ENCODE measurements at regions not wholly inside any gene's neighbourhood (a gene's known extent, or its start where the extent isn't known, plus 50 kb on each side); places are given as distances from the start of the nearest gene placed in this dataset.

DNA sequence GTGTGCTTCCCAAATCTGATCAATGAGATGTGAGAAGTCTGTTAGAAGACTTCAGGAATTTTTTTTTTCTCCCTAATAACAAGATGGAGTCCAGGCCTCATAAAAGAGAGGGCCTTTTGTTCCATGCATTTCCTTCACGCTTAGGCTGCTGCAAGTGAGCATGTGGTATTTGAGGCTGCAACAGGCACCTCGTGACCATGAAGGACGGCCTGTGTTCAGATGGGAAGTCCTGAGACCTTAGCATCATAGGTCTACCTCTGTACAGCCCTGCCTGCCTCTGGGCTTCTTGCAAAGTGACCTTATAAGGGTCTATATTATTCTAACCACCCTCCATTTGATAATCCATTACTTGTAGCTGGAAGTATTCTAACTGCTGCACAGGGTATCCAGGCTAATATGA lies 86.6 kb downstream of the BOD1 start:
- DNase-seq (ENCODE audit: low read depth in 2 of 2): no peak

DNA sequence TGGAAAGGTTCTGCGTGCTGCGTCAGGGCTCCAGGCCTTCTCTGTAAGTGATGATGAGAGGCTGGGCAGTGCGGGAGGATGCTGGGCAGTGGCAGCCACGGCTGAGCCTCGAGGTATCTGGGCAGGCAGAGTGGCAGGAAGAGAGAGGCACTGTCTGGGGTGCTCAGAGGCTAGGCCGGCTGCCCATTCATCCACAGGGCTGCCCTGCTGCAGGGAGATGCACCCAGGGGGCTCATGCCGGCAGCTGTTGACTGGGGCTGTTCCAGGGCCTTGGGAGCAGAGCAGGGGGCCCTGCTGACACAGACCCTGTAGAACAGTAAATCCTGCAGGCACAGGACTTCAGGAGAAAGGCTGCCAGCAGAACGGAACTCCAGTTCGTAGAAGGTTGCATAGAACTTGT lies 88.8 kb downstream of the BOD1 start:
- no peak for DNase-seq (ENCODE audit: low read depth in 2 of 2)

DNA sequence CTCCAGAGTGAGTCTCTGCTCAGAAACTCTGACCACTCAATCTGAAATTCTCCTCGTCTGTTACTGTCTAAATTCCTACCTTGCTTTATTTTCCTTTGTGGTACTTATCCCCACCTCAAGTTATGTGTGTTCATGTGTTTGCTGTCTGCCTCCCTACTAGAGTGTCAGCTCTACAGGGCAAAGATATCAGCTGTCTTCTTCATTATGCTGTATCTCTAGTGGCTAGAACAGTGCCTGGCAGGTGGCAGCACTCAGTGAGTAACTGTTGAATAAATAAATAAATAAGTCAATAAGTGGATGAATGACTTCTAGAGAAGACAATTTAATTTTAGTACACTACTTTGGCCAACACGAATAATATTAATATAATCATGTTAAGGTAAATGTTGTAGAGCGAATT lies 92.3 kb downstream of the BOD1 start:
- no peak for DNase-seq (ENCODE audit: low read depth in 2 of 2)

DNA sequence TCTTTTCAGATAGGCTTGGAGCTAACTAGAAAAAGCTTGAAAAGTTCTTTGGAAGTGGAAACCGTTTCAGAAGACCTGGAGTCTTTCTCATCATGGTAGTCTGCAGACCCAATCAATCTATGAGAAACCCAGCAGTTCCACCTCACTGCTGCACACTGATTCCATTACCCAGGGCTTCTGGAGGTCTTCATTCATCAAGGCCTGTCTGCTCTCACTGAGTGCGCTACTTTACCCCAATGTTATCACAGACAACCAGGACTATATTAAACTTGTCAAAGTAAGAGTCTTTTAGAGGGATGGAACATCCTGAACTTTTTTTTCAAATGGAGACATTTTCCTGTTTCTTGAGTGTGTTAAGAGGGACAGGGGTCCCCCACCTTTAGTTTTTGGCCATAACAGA lies 93.1 kb downstream of the BOD1 start:
- no peak for DNase-seq (ENCODE audit: low read depth in 2 of 2)

DNA sequence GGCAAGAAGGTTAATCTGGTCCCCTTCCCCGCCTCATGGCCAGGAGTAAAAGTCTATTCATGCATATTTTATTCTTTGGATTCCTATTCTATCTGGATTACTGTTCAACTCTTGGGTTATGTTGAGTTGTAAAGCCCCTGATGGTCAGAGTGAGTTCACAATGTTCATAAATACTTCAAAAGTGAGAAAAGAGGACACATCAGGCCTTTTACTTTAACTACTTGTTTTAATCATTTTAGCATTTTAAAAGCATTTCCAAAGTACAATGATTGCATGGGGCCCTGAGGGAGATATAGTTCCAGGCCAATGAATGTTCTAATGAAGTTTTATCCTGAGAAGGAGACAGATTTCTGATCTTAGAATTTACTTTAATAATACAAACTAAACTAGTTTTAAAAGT lies 93.9 kb downstream of the BOD1 start:
- no peak for DNase-seq (ENCODE audit: low read depth in 2 of 2)

DNA sequence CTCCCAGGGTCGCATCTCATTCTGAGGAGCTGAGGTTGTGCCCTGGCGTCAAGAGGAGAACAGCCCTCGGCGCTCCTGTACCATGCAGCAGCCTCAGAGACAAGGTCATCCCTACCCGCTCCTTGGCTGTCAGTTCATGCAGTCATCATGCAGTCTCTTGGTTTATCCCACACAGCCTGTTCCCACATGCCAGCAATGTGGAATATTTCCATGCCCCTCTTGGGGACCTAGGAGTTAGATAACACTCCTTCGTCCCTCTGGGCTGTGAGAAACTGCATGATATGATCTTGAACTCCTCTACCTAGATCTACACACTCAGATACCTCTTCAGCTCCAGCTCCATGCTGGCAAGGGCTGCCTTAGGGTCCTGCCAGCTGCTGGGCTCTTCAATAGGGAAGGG lies 97.6 kb downstream of the BOD1 start:
- DNase-seq (ENCODE audit: low read depth in 2 of 2): no peak

DNA sequence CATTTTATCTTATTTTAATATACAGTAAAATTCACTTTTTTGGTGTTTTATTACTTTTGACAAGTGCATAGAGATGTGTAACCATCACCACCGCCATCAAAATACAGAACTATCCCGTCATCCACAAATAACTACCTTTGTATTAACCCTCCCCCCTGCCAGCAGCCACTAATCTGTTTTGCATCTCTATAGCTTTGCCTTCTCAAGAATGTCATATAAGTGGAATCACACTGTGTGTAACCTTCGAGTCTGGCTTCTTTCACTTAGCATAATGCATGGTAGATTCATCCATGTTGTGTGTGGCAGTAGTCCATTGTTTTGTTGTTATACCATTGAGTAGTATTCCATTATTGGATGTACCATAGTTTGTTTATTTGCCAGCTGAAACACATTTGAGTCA lies 98.8 kb downstream of the BOD1 start:
- DNase-seq (ENCODE audit: low read depth in 2 of 2): no peak

DNA sequence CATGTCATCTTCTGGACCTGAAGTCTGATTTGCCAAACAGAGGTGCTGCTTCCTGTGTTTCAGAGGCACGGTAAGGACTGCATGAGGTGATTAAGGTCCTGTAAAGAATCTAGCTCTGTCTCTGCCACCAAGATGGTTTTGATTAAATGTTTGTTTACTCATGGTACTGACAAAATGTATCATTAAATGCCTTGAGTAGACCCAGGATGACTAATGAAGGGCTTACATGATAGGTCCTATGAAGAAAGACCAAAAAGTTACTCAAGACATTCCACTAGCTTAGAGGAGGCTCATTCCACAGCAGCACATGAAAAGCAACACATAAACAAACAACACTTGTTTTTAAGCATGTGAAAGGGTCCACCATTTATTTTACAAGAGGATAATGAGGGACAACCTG lies 100.9 kb downstream of the BOD1 start:
- no peak for DNase-seq (ENCODE audit: low read depth in 2 of 2)

DNA sequence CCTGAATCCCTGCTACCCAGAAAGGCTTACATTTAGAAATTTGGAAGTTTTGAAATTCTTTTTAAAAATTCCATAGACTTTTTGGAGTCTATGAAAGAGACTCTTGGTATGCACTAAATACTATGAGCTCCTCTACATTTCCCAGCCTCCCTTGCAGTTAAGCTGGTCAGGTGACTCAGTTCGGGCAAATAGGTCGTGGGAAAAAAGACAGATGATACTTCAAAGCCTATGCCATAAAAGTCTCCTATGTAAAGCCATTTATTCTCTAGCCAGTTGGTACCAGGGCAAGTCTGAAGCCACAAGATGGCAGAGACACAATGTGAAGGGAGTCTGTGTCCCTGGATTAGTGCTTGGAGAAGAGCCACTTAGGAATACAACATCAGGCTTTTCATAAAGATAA lies 101.8 kb downstream of the BOD1 start:
- no peak for DNase-seq (ENCODE audit: low read depth in 2 of 2)

DNA sequence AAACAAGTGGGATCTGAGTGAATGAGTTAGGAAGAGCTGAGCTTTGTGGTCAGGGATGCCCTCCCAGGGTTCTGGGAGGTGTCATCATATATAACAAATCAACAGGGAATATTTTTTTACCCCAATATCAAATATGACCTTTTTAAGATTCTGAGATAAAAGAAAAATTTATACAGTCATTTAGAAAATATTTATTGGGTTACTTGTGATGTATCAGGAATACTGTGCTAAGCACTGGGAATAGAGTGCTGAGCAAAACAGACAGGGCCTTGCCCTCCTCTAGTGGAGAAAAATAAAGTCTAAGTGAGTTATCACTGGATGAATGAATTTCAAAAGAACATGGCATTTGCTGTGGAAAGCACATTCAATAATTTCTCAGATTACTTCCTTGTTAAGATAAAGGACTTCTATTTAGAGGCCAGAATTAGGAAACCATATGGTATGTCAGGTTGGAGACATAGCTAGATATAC lies 102.9 kb downstream of the BOD1 start:
- no peak for DNase-seq (ENCODE audit: low read depth in 2 of 2)

DNA sequence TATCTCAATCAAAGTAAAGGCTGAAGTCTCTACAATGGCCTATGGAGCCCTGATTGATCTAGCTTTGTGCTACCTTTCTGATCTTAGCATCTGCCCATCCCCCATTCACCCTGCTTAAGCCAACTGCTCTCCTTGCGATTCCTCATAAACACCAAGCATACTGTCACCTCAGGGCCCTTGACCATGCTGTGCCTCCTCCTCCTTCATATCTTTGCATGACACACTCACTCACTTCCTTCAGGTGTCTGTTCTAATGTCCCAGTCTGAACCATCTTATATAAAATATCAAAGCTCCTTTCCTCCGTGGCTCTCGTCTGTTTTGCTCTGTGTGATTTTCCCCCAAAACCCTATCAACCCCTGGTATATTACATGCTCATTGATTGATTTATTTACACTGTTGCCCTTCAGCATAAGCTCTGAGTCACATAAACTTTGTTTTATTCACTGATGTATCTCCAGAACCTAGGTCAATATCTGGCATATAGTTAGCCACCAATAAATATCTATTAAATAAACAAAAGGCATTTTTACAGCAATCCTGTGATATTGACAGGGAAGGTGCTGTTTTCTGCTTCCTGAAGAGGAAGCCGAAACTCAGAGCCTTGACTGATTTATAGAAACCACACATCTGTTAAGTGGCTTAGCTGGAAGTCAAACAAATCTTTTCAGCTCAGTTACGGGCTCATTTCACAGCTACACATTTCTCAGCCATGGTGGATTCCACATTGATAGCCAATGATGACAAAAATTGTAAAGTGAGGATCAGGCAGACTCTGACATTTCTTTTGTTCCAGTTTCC lies 103.6 kb downstream of the BOD1 start:
- DNase-seq (ENCODE audit: low read depth in 2 of 2): no peak

DNA sequence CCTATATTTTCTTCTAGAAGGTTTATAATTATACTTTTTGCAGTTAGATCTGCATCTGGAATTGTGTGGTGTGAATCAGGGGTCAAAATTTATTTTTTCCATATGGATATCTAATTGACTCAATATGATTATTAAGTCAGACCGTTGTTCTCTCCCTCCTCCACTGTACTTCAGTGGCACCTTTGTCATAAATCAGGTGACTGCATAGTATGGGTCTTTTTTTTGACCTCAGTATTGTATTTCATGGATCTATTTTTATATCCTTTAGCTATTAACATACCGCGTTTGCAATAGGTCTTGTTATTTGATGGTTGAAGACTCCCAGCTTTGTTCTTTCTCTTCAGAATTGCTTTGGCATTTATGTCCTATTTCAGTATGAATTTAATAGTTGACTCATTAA lies 107.4 kb downstream of the BOD1 start:
- DNase-seq (ENCODE audit: low read depth in 2 of 2): no peak

DNA sequence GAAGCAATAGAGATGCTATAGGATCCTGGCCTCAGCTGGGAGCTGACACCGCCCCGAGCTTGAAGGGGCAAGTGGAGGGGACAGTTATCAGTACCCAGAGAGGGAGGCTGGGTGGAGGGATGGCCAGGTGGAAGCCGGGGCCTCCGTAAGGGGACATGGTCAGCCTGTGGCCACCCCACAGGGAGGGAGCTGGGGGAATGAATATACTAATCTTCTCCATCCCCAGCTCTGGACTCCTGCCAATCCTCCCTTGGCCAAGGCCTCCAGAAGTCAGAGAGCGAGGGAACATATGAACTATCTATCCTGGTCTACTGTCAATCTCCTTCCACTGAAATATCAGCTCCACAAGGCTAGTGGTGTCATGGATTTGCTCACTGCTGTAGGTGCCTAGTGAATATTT lies 109.3 kb downstream of the BOD1 start:
- DNase-seq (ENCODE audit: low read depth in 2 of 2): no peak

DNA sequence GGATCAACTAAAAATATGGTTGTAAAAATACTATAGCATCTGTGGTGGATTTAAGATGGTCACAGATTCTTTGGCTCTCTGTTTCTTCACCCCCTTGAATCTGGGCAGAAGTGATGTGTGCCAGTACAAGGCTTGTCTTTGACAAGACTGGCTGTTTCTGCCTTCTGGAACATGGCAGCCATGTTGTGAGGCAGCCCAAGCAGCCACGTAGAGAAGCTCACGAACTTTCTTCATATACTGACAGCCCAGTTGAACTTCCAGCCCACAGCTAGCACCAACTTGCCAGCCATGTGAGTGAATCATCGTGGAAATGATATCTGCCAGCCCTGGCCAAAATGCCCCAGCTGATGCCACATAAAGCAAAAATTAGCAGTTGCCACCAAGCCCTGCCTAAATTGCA lies 110.8 kb downstream of the BOD1 start:
- DNase-seq (ENCODE audit: low read depth in 2 of 2): no peak

DNA sequence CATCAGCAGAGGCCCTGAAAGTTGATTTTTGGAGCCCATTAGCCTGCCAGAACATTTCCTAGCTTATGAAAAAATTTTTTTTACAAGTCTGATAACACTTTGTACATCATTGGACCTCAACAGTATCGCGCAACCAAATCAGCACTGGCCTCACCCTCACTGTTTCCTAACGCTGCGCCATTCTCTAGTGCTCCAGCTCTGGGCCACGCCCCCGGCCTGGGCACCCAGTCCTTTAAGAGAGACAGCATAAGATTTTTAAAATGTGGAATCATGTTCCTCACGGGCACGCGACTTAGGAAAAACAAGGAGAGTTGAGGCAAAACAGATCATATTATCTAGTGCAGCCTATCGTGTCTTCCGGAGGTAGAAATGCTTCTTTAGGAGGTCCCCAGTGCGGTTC lies 114.5 kb downstream of the BOD1 start:
- no peak for DNase-seq (ENCODE audit: low read depth in 2 of 2)

DNA sequence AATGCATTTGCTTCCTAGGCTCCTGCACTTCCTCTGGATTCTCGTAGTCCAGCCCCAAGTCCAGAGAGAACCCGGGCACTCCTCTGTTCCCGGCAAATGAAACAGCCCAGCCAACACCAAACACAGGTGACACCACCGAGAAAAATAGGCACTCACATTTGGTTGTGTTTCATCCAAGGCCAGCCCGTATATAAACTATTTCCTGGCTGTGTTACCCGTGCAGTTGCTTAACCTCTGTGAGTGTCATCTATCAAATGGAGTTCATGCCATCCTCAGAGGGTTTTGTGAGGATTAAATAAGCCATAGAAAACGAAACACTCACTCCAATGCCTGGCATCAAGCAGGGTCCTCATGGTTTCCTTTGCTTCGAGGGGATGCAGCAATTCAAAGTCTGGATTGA lies 115.2 kb downstream of the BOD1 start:
- DNase-seq (ENCODE audit: low read depth in 2 of 2): no peak

DNA sequence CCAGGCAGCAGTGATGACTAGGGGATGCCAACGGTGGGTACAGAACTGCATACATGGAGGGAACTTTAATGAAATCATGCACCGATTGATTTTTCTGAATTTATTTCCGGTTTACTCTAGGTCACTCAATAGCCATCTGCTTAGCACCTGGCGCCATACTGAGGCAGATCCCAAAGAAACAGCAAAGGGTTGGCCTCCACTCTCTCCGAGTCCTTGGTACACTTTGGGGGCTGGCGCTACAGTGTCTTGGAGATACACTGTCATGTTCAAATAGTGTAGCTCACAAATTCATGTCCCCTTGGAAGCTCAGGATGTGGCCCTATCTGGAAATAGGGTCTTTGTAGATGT lies 116.3 kb downstream of the BOD1 start:
- DNase-seq (ENCODE audit: low read depth in 2 of 2): no peak

DNA sequence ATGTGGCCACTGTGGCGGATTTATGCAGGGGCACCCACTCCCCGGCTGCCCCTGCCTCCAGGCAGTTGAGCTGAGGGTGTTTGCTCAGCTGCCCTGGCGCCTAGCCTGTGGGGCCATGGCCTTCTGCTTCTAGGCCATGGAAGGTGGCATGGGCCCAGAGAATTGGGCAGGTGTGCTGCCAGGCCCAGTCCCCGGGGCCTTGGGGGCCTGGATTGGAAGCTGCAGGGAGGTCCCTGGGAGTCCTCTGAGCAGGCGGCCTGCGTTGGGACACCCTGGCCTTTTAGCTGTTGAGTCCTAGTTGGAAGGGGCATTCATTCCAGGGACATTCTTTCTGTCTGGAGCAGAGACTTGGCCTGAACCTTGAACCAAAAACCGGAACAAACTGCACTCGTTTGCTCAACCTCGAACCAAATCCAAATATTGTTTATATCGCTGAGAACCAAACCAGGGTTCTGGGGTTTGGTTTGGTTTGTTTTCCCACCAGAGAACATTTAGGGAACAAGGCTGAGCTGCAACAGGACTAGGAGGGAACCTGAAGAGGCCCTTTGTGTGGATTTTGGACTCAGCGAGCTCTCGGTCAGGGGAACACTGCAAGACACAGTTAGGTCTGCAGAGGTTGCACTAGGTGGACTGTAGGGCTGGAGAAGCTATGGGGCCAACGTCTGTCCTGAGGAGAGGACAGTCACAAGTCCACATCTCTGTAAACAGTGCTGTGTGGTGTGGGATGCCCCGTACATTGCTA lies 116.8 kb downstream of the BOD1 start:
- no peak for DNase-seq (ENCODE audit: low read depth in 2 of 2)

DNA sequence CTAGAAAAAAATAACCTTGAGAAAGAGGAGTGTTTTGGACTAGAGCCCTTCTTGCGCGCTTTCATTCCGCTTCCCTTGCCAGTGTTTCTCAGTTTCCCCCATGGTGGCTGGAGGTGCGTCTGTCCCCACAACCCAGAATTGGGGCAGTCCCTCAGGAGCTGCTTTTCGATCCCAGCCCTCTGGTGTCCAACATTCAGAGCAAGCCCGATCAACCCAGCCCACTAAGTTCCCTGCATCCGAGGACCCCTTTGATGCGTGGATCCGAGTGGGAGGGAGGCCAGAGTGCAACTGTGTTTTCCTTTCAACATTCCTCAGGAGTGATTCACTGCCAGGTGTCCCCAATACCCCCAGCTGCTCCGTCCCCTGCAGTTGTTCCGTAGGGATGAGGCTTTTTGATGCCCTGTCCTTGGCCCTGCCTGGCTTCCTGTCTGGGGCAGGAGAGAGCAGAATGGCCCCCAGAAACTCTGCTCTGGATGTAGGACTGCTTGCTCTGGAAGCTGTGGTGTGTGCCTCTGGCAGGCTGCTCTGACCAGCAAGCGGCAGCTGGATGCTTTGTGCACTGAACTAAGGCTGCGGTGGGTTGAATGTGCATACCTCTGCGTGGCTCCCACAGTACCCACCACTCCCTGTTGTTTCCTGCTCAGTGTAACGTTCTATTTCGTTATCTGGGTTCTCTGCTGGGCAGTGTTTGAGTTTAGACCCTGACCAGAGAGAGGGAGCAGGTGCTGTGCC lies 117.5 kb downstream of the BOD1 start:
- DNase-seq (ENCODE audit: low read depth in 2 of 2): peak in 1 of 2 donors; percentile 12

DNA sequence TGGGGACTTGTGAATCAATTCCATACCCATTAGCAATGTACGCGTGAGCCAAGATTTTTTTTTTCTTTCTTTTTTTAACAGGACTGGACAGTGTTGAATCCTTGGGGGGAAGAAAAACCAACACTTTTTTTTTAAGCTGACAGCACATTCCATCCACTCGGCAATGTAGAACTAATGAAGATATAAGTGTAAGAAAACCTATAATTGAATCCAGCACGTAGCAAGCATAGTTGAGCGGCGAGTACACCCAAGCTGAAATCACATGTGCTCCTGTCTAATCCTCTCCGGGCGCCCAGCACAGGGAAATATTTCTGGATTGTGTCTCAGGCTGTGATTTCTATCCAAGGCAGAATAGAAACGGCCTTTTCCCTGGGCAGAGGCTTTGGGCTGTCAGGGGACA lies 118.2 kb downstream of the BOD1 start:
- no peak for DNase-seq (ENCODE audit: low read depth in 2 of 2)

DNA sequence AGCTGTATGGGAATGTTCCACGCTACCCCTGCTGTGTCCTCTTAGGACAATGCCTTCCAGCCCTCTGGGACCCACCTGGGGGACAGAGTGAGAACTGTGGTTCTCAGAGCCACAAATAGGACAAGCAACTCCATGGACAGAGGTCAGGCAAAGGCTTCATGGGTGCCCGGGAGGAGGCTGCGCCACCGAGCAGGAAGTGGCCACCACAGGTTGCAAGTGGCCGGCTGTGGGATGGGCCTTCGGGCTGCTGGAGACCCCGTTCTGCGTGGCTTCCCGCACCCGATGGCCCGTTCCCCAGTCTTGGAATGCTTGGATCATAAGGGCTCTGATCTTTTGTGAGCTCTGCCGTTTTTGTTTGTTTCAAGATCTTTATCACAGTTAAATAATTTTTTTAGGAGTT lies 118.8 kb downstream of the BOD1 start:
- no peak for DNase-seq (ENCODE audit: low read depth in 2 of 2)

DNA sequence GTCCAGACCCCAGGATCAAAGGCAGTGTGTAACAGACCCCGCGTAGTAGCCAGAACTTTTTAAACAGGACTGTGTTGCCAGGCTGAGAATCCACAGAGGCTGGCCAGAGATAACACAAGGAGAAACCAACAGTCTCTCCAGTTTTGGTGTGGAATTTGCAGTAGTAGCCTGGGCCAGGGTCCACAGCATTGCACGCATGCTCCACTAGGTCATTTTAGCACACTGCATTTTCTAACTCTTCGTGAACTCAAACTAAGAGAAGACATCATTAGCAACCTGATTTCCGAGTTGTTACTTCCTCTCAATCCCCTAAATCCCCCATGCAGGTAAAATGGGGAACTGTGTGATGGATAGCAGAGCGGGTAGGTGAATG lies 119.6 kb downstream of the BOD1 start:
- no peak for DNase-seq (ENCODE audit: low read depth in 2 of 2)
